Upper lobe of left lung (tissue), 4 donors: ENCODE measurements at regions not wholly inside any gene's neighbourhood (a gene's known extent, or its start where the extent isn't known, plus 50 kb on each side); places are given as distances from the start of the nearest gene placed in this dataset.

Source experiments
- CTCF ChIP-seq, 6 experiments: fragments of 450-650 bp in 4 of 6; fragments of 200-600 bp in 2 of 6; sonication (generic) in 2 of 6; IDR thresholded peaks; one replicate each; pipeline ENCODE4 v1.5.1; 2016 to 2019; ENCODE audit warnings: antibody characterized with exemption in 6 of 6
- EP300 ChIP-seq, 4 donors: sonication (generic); formaldehyde crosslinking; IDR thresholded peaks; one replicate each; pipeline ENCODE4 v1.5.1; 2017; ENCODE audit warnings: antibody characterized with exemption in 4 of 4, control low read depth in 2 of 4
- POLR2A ChIP-seq, 4 donors: fragments of 450-650 bp; IDR thresholded peaks; one replicate each; pipeline ENCODE4 v1.5.1; 2016 to 2017; ENCODE audit warnings: antibody characterized with exemption in 4 of 4, mild to moderate bottlenecking in 2 of 4
- POLR2AphosphoS5 ChIP-seq, 2 donors: sonication (generic); formaldehyde crosslinking; IDR thresholded peaks; one replicate each; pipeline ENCODE4 v1.5.1; 2017; ENCODE audit warnings: antibody characterized with exemption in 2 of 2

GRCh38 chr5:59976342-59976741 lies 82.8 kb upstream of the PDE4D start:
- no peak for TF ChIP-seq CTCF (IDR thresholded peaks at IDR 0.05)
- TF ChIP-seq POLR2AphosphoS5 (IDR thresholded peaks at IDR 0.05), result no peak
- no peak for TF ChIP-seq EP300 (IDR thresholded peaks at IDR 0.05)
- no peak for TF ChIP-seq POLR2A (IDR thresholded peaks at IDR 0.05)
